T-cell (primary cell): ENCODE measurements at regions not wholly inside any gene's neighbourhood (a gene's known extent, or its start where the extent isn't known, plus 50 kb on each side); places are given as distances from the start of the nearest gene placed in this dataset.

Experiments used
- ATAC-seq, 4 experiments: fragments of 200-7000 bp in 3 of 4; fragments of 150-1000 bp in 1 of 4; cut with Tn5 transposase; replicated peaks in 1 of 4; 1 replicate in 3 of 4; 2 replicates in 1 of 4; pipeline ENCODE4 v1.10.0; 2021; ENCODE audit warnings: moderate library complexity in 3 of 4, mild to moderate bottlenecking in 2 of 4, moderate number of reproducible peaks in 1 of 4
- CTCF ChIA-PET, 2 donors: fragments of 300-600 bp; sonication (Branson Sonifier 250); formaldehyde crosslinking; loops; one replicate each; lab custom pipeline; 2022; ENCODE audit warnings: antibody characterized with exemption in 2 of 2; lab: Charles Lee
- POLR2A ChIA-PET, 2 donors: fragments of 300-600 bp; sonication (Branson Sonifier 250); formaldehyde crosslinking; loops; one replicate each; lab custom pipeline; 2022; ENCODE audit warnings: antibody characterized with exemption in 2 of 2; lab: Charles Lee
- DNase-seq, 35 experiments: peaks; one replicate each; pipeline versions ENCODE4 v3.0.0 to v3.0.0-alpha.2; 2013 to 2023
- H3K27ac ChIP-seq: one replicate; pipeline ENCODE4 v1.5.1; 2013; ENCODE audit warnings: low read length
- H3K27me3 ChIP-seq, 2 experiments: replicated peaks in 1 of 2; 1 replicate in 1 of 2; 2 replicates in 1 of 2; pipeline versions ENCODE4 v1.6.1 to v1.7.0; 2013; ENCODE audit warnings: low read length in 1 of 2, mixed read lengths in 1 of 2; ENCODE audit not compliant: control insufficient read depth in 2 of 2, insufficient read depth in 2 of 2; ENCODE audit errors: extremely low read depth in 1 of 2
- H3K36me3 ChIP-seq, 2 donors: 1 replicate in 1 of 2; 2 replicates in 1 of 2; pipeline versions ENCODE4 v1.6.1 to v1.7.0; 2013; ENCODE audit warnings: low read length in 1 of 2; ENCODE audit not compliant: control insufficient read depth in 2 of 2, insufficient read depth in 1 of 2; ENCODE audit errors: extremely low read depth in 1 of 2
- H3K4me1 ChIP-seq, 2 experiments: 1 replicate in 1 of 2; 2 replicates in 1 of 2; pipeline versions ENCODE4 v1.6.1 to v1.7.0; 2013; ENCODE audit warnings: low read length in 2 of 2, mixed read lengths in 1 of 2; ENCODE audit not compliant: insufficient read depth in 2 of 2, control insufficient read depth in 1 of 2; ENCODE audit errors: extremely low read depth in 1 of 2
- H3K4me3 ChIP-seq, 2 donors: 1 replicate in 1 of 2; 2 replicates in 1 of 2; pipeline versions ENCODE4 v1.5.1 to v1.7.0; 2013; ENCODE audit warnings: mild to moderate bottlenecking in 2 of 2, low read length in 1 of 2, moderate library complexity in 1 of 2; ENCODE audit not compliant: control insufficient read depth in 1 of 2; ENCODE audit errors: extremely low read depth in 1 of 2
- H3K9me3 ChIP-seq: 2 replicates; pipeline ENCODE4 v1.7.0; 2013
- H3K27ac Mint-ChIP-seq, 2 donors: one replicate each; pipeline ENCODE4 v1.8.0; 2020 to 2021; ENCODE audit warnings: mild to moderate bottlenecking in 2 of 2, mixed read lengths in 2 of 2
- H3K27me3 Mint-ChIP-seq, 2 donors: one replicate each; pipeline ENCODE4 v1.8.0; 2021 to 2022; ENCODE audit warnings: mixed read lengths in 2 of 2
- H3K36me3 Mint-ChIP-seq: one replicate; pipeline ENCODE4 v1.8.0; 2021; ENCODE audit warnings: mixed read lengths
- H3K4me1 Mint-ChIP-seq, 3 donors: one replicate each; pipeline ENCODE4 v1.8.0; 2020 to 2022; ENCODE audit warnings: mixed read lengths in 3 of 3, mild to moderate bottlenecking in 1 of 3
- H3K4me3 Mint-ChIP-seq, 3 donors: one replicate each; pipeline ENCODE4 v1.8.0; 2020 to 2022; ENCODE audit warnings: mild to moderate bottlenecking in 3 of 3, mixed read lengths in 3 of 3, moderate library complexity in 3 of 3
- H3K9me3 Mint-ChIP-seq, 3 donors: one replicate each; pipeline ENCODE4 v1.8.0; 2020 to 2022; ENCODE audit warnings: mixed read lengths in 3 of 3
- WGBS: methylation state at CpG from one replicate; pipeline ENCODE4 v1.1.5; 2013; ENCODE audit warnings: missing lambda C conversion rate; ENCODE audit not compliant: insufficient coverage; 5-methylcytosine and 5-hydroxymethylcytosine counted together

GRCh38 chr2:122074201-122074600 is 318.8 kb downstream of the TSN start:
- Mint-ChIP-seq H3K27me3 (no peaks in the 10 kb centered on the region), H3K4me3 (no peak overlapping the region), H3K4me1 (no peaks in the 10 kb centered on the region), H3K9me3 (no peaks in the 10 kb centered on the region), H3K27ac (no peak overlapping the region), H3K36me3 (no peaks in the 10 kb centered on the region)
- peaks cover 0 to 3% of the 10 kb centered on the region in 2 experiments for H3K27me3 ChIP-seq
- ChIA-PET POLR2A (no interaction called here), CTCF (no interaction called here)
- H3K4me1 ChIP-seq = no peaks in the 10 kb centered on the region
- ATAC-seq (no peak), DNase-seq (no peak)
- no peak overlapping the region for H3K27ac ChIP-seq
- H3K36me3 ChIP-seq = no peaks in the 10 kb centered on the region
- H3K4me3 ChIP-seq = no peak overlapping the region
- no peaks in the 10 kb centered on the region for H3K9me3 ChIP-seq
- WGBS = no CpG with 5 or more reads among the region's 4 CpGs

GRCh38 chr2:122075381-122075780 is 319.9 kb downstream of the TSN start:
- peaks cover 0 to 3% of the 10 kb centered on the region in 2 experiments for H3K27me3 ChIP-seq
- no CpG with 5 or more reads among the region's 4 CpGs for WGBS
- no peaks in the 10 kb centered on the region for H3K4me1 Mint-ChIP-seq
- ChIA-PET POLR2A (no interaction called here), CTCF (no interaction called here)
- DNase-seq (no peak), ATAC-seq (no peak)
- no peaks in the 10 kb centered on the region for H3K9me3 ChIP-seq
- no peaks in the 10 kb centered on the region for H3K36me3 ChIP-seq
- no peaks in the 10 kb centered on the region for H3K4me1 ChIP-seq
- H3K36me3 Mint-ChIP-seq = no peaks in the 10 kb centered on the region
- no peak overlapping the region for H3K27ac ChIP-seq
- H3K27ac Mint-ChIP-seq = no peak overlapping the region
- no peak overlapping the region for H3K4me3 Mint-ChIP-seq
- no peaks in the 10 kb centered on the region for H3K27me3 Mint-ChIP-seq
- no peak overlapping the region for H3K4me3 ChIP-seq
- no peaks in the 10 kb centered on the region for H3K9me3 Mint-ChIP-seq

GRCh38 chr2:122077114-122077513 is 321.7 kb downstream of the TSN start:
- Mint-ChIP-seq H3K27ac (no peak overlapping the region), H3K9me3 (no peaks in the 10 kb centered on the region), H3K36me3 (no peaks in the 10 kb centered on the region), H3K4me1 (no peaks in the 10 kb centered on the region), H3K27me3 (no peaks in the 10 kb centered on the region), H3K4me3 (no peak overlapping the region)
- Histone ChIP-seq H3K4me3 (no peak overlapping the region), H3K27me3 (peaks cover 0 to 3% of the 10 kb centered on the region in 2 experiments), H3K4me1 (no peaks in the 10 kb centered on the region), H3K36me3 (no peaks in the 10 kb centered on the region), H3K27ac (no peak overlapping the region), H3K9me3 (no peaks in the 10 kb centered on the region)
- ChIA-PET CTCF (no interaction called here), POLR2A (no interaction called here)
- 93% methylated on average over 3 of the region's 3 CpGs for WGBS
- no peak for DNase-seq
- no peak for ATAC-seq

- H3K4me1 ChIP-seq = no peaks in the 10 kb centered on the region
- H3K27ac ChIP-seq = no peak overlapping the region
- Mint-ChIP-seq H3K4me3 (no peak overlapping the region), H3K27ac (no peak overlapping the region), H3K27me3 (no peaks in the 10 kb centered on the region), H3K4me1 (no peaks in the 10 kb centered on the region), H3K9me3 (no peaks in the 10 kb centered on the region), H3K36me3 (no peaks in the 10 kb centered on the region)
- H3K36me3 ChIP-seq = no peaks in the 10 kb centered on the region
- CTCF ChIA-PET = no interaction called here
- ATAC-seq (no peak), DNase-seq (no peak)
- no peak overlapping the region for H3K4me3 ChIP-seq
- no peaks in the 10 kb centered on the region for H3K9me3 ChIP-seq
- POLR2A ChIA-PET = no interaction called here
- peaks cover 0 to 3% of the 10 kb centered on the region in 2 experiments for H3K27me3 ChIP-seq
- no CpG with 5 or more reads among the region's 4 CpGs for WGBS
Observed at GRCh38 chr2:122077771-122078170, 322.3 kb downstream of the TSN start.

GRCh38 chr2:122078451-122078850 is 323.0 kb downstream of the TSN start:
- Histone ChIP-seq H3K4me1 (no peaks in the 10 kb centered on the region), H3K36me3 (no peaks in the 10 kb centered on the region), H3K27me3 (peaks cover 0 to 3% of the 10 kb centered on the region in 2 experiments), H3K9me3 (no peaks in the 10 kb centered on the region), H3K4me3 (no peak overlapping the region), H3K27ac (no peak overlapping the region)
- no peak for DNase-seq
- H3K36me3 Mint-ChIP-seq = no peaks in the 10 kb centered on the region
- H3K27ac Mint-ChIP-seq = no peak overlapping the region
- no peaks in the 10 kb centered on the region for H3K27me3 Mint-ChIP-seq
- ChIA-PET CTCF (no interaction called here), POLR2A (no interaction called here)
- H3K9me3 Mint-ChIP-seq = no peaks in the 10 kb centered on the region
- ATAC-seq = no peak
- H3K4me1 Mint-ChIP-seq = no peaks in the 10 kb centered on the region
- no peak overlapping the region for H3K4me3 Mint-ChIP-seq
- no CpG with 5 or more reads among the region's 3 CpGs for WGBS

- no peaks in the 10 kb centered on the region for H3K9me3 ChIP-seq
- ChIA-PET CTCF (interaction anchor here in 1 of 2 donors (0.6 kb wide), 1 partner anchor 108 kb away, joined by 3 read pairs; no protein-coding TSS in a partner anchor), POLR2A (no interaction called here)
- DNase-seq (no peak), ATAC-seq (no peak)
- WGBS = 75% methylated on average over 1 of the region's 3 CpGs
- Mint-ChIP-seq H3K9me3 (peaks cover 0 to under 1% (median 0%) of the 10 kb centered on the region in 3 donors), H3K27ac (no peak overlapping the region), H3K4me1 (no peaks in the 10 kb centered on the region), H3K27me3 (no peaks in the 10 kb centered on the region), H3K36me3 (no peaks in the 10 kb centered on the region), H3K4me3 (no peak overlapping the region)
- H3K36me3 ChIP-seq = no peaks in the 10 kb centered on the region
- H3K27me3 ChIP-seq = no peaks in the 10 kb centered on the region
- no peaks in the 10 kb centered on the region for H3K4me1 ChIP-seq
- H3K4me3 ChIP-seq = no peak overlapping the region
- no peak overlapping the region for H3K27ac ChIP-seq
Observed at GRCh38 chr2:122079844-122080243, 324.4 kb downstream of the TSN start.

- no peaks in the 10 kb centered on the region for H3K36me3 Mint-ChIP-seq
- Histone ChIP-seq H3K36me3 (no peaks in the 10 kb centered on the region), H3K4me1 (no peaks in the 10 kb centered on the region), H3K27ac (no peak overlapping the region), H3K27me3 (no peaks in the 10 kb centered on the region), H3K4me3 (no peak overlapping the region), H3K9me3 (no peaks in the 10 kb centered on the region)
- H3K4me3 Mint-ChIP-seq = no peak overlapping the region
- H3K27ac Mint-ChIP-seq = no peak overlapping the region
- H3K27me3 Mint-ChIP-seq = no peaks in the 10 kb centered on the region
- peaks cover 0 to 3% (median 0%) of the 10 kb centered on the region in 3 donors for H3K9me3 Mint-ChIP-seq
- H3K4me1 Mint-ChIP-seq = no peaks in the 10 kb centered on the region
- DNase-seq (no peak), ATAC-seq (no peak)
- no CpG with 5 or more reads among the region's 4 CpGs for WGBS
- ChIA-PET CTCF (no interaction called here), POLR2A (no interaction called here)
Observed at GRCh38 chr2:122080316-122080715, 324.9 kb downstream of the TSN start.
